Colonic mucosa (tissue), 4 donors: ENCODE measurements at regions not wholly inside any gene's neighbourhood (a gene's known extent, or its start where the extent isn't known, plus 50 kb on each side); places are given as distances from the start of the nearest gene placed in this dataset.

Experiments used
- DNase-seq: peaks from one replicate; pipeline ENCODE4 v3.0.0-alpha.2; 2020
- H3K27ac ChIP-seq: fragments of 200-600 bp; one replicate; pipeline ENCODE4 v1.8.0; 2021
- H3K27me3 ChIP-seq: fragments of 200-600 bp; one replicate; pipeline ENCODE4 v1.8.0; 2021
- H3K36me3 ChIP-seq: fragments of 200-600 bp; one replicate; pipeline ENCODE4 v1.8.0; 2021
- H3K4me1 ChIP-seq: fragments of 200-600 bp; one replicate; pipeline ENCODE4 v1.8.0; 2021; ENCODE audit warnings: mild to moderate bottlenecking
- H3K4me3 ChIP-seq: fragments of 200-600 bp; one replicate; pipeline ENCODE4 v1.8.0; 2021
- H3K9ac ChIP-seq, 2 donors: one replicate each; pipeline ENCODE4 v1.7.0; 2013; ENCODE audit warnings: control low read depth in 2 of 2, low read depth in 2 of 2, low read length in 2 of 2
- H3K9me3 ChIP-seq: fragments of 200-600 bp; one replicate; pipeline ENCODE4 v1.8.0; 2021
- intact Hi-C: fragments of 100-400 bp; cut with DNase I; formaldehyde crosslinking; loops from one replicate; pipeline ENCODE4 v1.14.1; 2022
- TF ChIP-seq, protein P1 (sequence below): fragments of 200-600 bp; IDR thresholded peaks from one replicate; pipeline ENCODE4 v1.8.0; 2022; ENCODE audit warnings: antibody characterized with exemption, mild to moderate bottlenecking
- donor health status: healthy.
- donor health status: DM: no; HTN: no; CAD: no.
- donor health status: DM: no; HTN: no; CAD: no.

DNA sequence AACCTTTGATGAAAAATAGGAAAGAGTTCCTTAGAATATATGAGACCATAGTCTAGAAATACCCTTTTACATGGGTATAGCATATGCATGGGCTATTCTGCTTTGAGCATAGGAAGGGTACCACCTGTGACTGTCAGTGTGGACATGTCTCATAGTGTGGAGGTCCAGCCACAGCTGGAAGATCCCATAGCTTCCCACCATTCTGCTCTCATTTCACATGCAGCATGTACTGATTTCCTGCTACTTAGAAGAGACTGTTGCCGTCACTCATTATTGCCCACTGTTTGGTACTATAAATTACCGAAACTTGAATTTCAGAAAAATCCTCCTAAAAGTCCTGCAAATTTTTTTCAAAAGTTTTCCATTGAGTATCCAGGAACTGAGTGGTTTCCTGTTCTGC lies 477.8 kb upstream of the DAB2 start:
- no peak for DNase-seq
- Histone ChIP-seq H3K4me3 (no peak overlapping the region), H3K9ac (no peak overlapping the region), H3K9me3 (no peaks in the 10 kb centered on the region), H3K4me1 (no peaks in the 10 kb centered on the region), H3K36me3 (no peaks in the 10 kb centered on the region), H3K27me3 (no peaks in the 10 kb centered on the region), H3K27ac (no peak overlapping the region)
- TF ChIP-seq, protein P1, sequence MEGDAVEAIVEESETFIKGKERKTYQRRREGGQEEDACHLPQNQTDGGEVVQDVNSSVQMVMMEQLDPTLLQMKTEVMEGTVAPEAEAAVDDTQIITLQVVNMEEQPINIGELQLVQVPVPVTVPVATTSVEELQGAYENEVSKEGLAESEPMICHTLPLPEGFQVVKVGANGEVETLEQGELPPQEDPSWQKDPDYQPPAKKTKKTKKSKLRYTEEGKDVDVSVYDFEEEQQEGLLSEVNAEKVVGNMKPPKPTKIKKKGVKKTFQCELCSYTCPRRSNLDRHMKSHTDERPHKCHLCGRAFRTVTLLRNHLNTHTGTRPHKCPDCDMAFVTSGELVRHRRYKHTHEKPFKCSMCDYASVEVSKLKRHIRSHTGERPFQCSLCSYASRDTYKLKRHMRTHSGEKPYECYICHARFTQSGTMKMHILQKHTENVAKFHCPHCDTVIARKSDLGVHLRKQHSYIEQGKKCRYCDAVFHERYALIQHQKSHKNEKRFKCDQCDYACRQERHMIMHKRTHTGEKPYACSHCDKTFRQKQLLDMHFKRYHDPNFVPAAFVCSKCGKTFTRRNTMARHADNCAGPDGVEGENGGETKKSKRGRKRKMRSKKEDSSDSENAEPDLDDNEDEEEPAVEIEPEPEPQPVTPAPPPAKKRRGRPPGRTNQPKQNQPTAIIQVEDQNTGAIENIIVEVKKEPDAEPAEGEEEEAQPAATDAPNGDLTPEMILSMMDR = no peak
- intact Hi-C loops = no loop called here

DNA sequence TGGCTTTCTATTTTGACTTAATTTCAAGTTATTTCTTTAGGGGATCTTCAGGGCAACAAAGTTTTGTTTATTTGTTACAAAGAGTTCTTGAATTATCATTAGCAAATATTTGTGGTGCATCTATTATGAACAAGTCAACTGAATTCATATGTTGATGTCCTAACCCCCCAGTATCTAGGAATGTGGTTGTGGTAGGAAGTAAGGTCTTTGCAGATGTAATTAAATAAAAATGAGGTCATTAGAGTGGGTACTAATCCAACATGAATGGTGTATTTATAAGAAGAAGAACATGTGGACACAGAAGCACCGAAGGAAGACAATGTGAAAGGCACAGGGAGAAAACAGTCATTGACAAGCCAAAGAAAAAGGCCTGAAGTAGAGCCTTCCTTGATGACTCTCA lies 474.0 kb upstream of the DAB2 start:
- Histone ChIP-seq H3K27ac (no peak overlapping the region), H3K36me3 (no peaks in the 10 kb centered on the region), H3K4me1 (no peaks in the 10 kb centered on the region), H3K9me3 (no peaks in the 10 kb centered on the region), H3K4me3 (no peak overlapping the region), H3K9ac (no peak overlapping the region), H3K27me3 (no peaks in the 10 kb centered on the region)
- TF ChIP-seq, protein P1 = no peak
- intact Hi-C loops = no loop called here
- no peak for DNase-seq

DNA sequence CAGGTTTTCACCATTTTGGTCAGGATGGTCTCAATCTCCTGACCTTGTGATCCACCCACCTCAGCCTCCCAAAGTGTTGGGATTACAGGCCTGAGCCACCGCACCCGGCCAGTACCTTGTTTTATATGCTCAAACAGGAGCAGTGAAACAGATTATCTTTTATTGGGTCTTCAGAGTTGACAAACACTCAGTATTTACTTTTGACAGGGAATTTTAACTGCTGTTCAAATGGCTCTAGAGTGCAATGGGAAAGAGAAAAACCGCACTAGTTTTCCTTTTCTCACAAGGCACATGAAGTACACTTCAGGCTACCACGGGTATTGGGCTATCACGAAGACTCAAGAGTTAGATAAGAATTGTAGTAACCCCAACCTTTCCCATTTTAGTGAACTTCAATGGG lies 471.9 kb upstream of the DAB2 start:
- Histone ChIP-seq H3K27me3 (no peaks in the 10 kb centered on the region), H3K36me3 (no peaks in the 10 kb centered on the region), H3K27ac (no peak overlapping the region), H3K9ac (no peak overlapping the region), H3K4me1 (no peaks in the 10 kb centered on the region), H3K4me3 (no peak overlapping the region), H3K9me3 (no peaks in the 10 kb centered on the region)
- no peak for DNase-seq
- TF ChIP-seq, protein P1 = no peak
- intact Hi-C loops = no loop called here

DNA sequence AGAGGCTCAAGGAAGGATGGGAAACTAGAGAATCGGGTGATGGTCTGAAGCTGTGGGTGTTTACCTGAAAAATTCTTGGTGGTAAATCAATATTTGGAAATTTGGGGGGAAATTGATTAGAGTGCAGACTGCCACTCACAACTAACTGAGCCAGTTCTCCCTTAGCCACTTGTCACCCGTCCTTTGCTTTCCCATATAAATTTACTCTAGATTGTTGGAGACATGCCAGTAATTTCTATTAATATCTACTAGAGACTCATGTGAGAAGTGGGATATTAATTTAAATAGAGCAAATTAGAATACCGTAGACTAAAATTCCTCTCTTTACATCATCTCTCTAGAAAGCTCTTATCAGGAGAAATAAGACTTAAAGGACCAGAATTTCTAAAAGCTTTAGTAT lies 471.3 kb upstream of the DAB2 start:
- no peak overlapping the region for H3K4me3 ChIP-seq
- H3K36me3 ChIP-seq = no peaks in the 10 kb centered on the region
- H3K27ac ChIP-seq = no peak overlapping the region
- no peaks in the 10 kb centered on the region for H3K4me1 ChIP-seq
- intact Hi-C loops = no loop called here
- no peaks in the 10 kb centered on the region for H3K9me3 ChIP-seq
- H3K9ac ChIP-seq = no peak overlapping the region
- DNase-seq = no peak
- TF ChIP-seq, protein P1 = no peak
- no peaks in the 10 kb centered on the region for H3K27me3 ChIP-seq

DNA sequence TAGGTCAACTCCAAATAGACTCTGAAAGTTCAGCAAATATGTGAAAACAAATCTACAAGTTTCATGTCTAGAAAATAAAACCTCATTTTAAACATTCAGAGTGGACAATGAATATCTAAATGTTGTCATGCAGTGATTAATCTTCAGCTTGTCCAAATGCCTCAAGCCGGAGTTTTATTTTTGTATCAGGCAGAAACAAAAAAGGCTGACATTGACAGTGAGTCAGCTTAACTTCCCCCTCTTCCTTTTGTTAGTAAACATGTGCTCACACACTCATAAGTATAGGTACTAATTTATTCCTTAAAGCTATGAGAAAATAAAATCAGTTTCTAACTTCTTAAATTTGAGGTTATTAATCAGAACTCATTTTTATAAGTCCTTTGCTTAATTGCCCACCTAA lies 467.9 kb upstream of the DAB2 start:
- Histone ChIP-seq H3K9ac (no peak overlapping the region), H3K27me3 (no peaks in the 10 kb centered on the region), H3K36me3 (no peaks in the 10 kb centered on the region), H3K27ac (no peak overlapping the region), H3K9me3 (no peaks in the 10 kb centered on the region), H3K4me3 (no peak overlapping the region), H3K4me1 (no peaks in the 10 kb centered on the region)
- intact Hi-C loops = no loop called here
- TF ChIP-seq, protein P1 = no peak
- DNase-seq = no peak

DNA sequence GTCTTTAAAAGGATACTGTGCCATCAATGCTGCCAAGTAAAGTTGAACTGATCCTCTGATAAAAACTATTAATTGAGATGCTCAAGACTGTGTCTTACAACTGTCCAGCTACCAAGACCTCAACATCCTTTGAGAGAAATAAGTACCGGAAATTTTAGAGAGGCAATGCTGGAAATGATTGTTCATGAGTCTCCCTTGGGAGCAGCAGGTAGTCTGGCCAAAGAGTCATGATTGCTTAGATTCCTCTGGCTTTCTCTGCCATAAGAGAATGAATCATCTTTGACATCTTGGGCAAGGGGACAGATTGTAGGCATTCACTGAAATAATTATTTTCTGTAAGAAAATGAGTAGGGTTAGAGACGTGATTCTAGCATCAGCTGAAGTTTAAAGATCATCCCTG lies 466.6 kb upstream of the DAB2 start:
- Histone ChIP-seq H3K9me3 (no peaks in the 10 kb centered on the region), H3K36me3 (no peaks in the 10 kb centered on the region), H3K27ac (no peak overlapping the region), H3K9ac (no peak overlapping the region), H3K4me1 (no peaks in the 10 kb centered on the region), H3K4me3 (no peak overlapping the region), H3K27me3 (no peaks in the 10 kb centered on the region)
- intact Hi-C loops = no loop called here
- DNase-seq = no peak
- TF ChIP-seq, protein P1 = no peak
